BLaER1 treated with 17β-estradiol and CSF1 and Interleukin-3, amounts not matched to agents 10 nM and 100 nM (cell line): ENCODE measurements at regions not wholly inside any gene's neighbourhood (a gene's known extent, or its start where the extent isn't known, plus 50 kb on each side); places are given as distances from the start of the nearest gene placed in this dataset.
"Not testable (repeated sequence)": the region's sequence is repeated elsewhere in the genome, so short reads cannot be mapped to it uniquely, and the experiment has no call there.

Experiments used
- H3K27ac ChIP-seq, 11 experiments: shearing (Covaris generic); formaldehyde crosslinking; 2 replicates each; pipeline ENCODE4 v1.8.1; 2022
- H3K27me3 ChIP-seq, 11 experiments: shearing (Covaris generic); formaldehyde crosslinking; 2 replicates each; pipeline ENCODE4 v1.8.1; 2022
- H3K36me3 ChIP-seq, 11 experiments: shearing (Covaris generic); formaldehyde crosslinking; 2 replicates each; pipeline ENCODE4 v1.8.1; 2022
- H3K4me1 ChIP-seq, 10 experiments: shearing (Covaris generic); formaldehyde crosslinking; 2 replicates each; pipeline ENCODE4 v1.8.1; 2022
- H3K4me2 ChIP-seq, 11 experiments: shearing (Covaris generic); formaldehyde crosslinking; 2 replicates each; pipeline ENCODE4 v1.8.1; 2022
- H3K4me3 ChIP-seq, 10 experiments: shearing (Covaris generic); formaldehyde crosslinking; 2 replicates each; pipeline ENCODE4 v1.8.1; 2022
- H3K9ac ChIP-seq, 11 experiments: shearing (Covaris generic); formaldehyde crosslinking; 2 replicates each; pipeline ENCODE4 v1.8.1; 2022
- H3K9me3 ChIP-seq, 11 experiments: shearing (Covaris generic); formaldehyde crosslinking; replicated peaks in 1 of 11; 2 replicates each; pipeline ENCODE4 v1.8.1; 2022
- H4K20me1 ChIP-seq, 11 experiments: shearing (Covaris generic); formaldehyde crosslinking; 2 replicates each; pipeline ENCODE4 v1.8.1; 2022
- Cebpa-rat ChIP-seq, 11 experiments: shearing (Covaris generic); IDR thresholded peaks; 2 replicates each; pipeline ENCODE4 v1.8.1; 2022

DNA sequence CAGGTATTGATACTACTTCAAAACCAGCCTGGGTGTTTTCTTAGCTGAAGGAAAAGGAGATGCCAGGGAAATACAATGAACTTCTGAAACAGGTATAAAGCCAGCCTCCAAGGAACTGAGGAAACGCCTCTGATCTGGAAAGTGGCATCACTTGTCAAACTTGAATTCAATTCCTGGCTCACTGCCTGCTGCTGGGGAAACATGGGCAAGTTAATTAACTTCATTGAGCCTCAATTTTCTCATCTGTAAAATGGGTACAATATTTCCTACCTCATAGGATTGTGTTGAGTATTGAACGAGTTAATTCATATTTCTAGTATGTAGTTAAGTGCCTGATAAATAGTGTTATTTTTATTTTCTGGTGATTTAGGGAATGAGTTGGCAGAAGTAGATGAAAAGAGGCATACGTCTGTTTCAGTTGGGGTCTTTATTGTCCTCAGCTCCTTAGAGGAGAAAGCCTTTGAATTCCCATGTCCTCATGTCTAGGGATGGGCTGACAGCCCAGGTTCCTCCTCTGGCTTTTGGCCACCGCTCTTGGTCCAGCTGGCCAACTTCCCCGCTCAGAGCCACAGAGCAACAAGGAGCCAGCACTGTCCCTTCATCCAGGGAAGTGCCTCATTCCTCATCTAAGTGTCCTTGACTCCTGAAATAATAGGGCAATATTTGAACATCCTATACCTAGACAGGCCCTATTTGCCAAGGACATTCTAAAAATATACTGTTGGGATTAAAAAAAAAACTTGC is 210.5 kb upstream of the GATA6 start:
- no peak overlapping the region for H3K4me3 ChIP-seq
- no peaks in the 10 kb centered on the region for H3K27me3 ChIP-seq
- H3K4me1 ChIP-seq, result no peaks in the 10 kb centered on the region
- peaks cover 0 to 9% (median 4%) of the 10 kb centered on the region in 11 experiments; a peak in 10 of 22 replicates for H3K9me3 ChIP-seq
- H3K27ac ChIP-seq, result no peak overlapping the region
- no peak overlapping the region for H3K4me2 ChIP-seq
- no peaks in the 10 kb centered on the region for H4K20me1 ChIP-seq
- no peak overlapping the region for H3K9ac ChIP-seq
- H3K36me3 ChIP-seq, result no peaks in the 10 kb centered on the region
- no peak for TF ChIP-seq Cebpa-rat (IDR thresholded peaks at IDR 0.05)

DNA sequence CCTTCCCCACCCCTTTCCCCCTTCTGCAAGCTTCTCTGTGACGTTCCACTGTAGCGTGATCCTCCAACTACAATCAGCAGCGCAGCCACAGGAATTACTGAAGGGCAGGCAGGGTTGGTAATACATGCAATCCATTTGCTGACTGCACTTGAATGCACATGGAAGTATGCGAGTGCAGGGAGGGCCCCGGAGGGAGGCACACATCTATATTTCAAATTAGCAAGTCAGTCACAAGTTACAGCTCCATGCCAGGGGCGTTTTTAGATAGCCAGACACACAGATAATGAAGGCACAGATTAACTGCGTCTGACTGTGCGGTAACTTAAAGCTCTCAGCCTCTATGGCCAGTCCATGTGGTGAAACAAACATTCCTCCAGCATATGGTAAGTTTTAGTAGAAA is 209.2 kb upstream of the GATA6 start:
- no peaks in the 10 kb centered on the region for H3K27me3 ChIP-seq

DNA sequence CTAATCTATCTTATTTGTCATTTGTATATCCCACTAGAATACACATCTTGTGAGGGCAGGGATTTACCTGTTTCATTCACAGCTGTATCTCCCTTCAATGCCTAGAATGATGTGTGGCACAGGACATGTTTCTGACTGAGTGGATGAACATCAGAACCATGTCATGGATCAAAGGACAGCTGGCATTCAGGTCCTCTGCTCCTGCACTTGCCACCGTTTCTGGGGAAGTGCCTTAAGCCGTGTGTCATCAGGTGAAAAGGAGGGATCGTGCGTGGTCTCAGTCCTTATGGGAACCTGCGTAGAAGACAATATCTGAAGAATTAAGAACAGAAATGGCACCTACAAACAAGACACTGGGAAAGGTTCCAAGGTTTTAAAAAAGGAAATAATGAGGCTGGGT is 206.1 kb upstream of the GATA6 start:
- no peak overlapping the region for H3K27ac ChIP-seq
- no peaks in the 10 kb centered on the region for H4K20me1 ChIP-seq
- no peaks in the 10 kb centered on the region for H3K36me3 ChIP-seq
- H3K9me3 ChIP-seq, result no peaks in the 10 kb centered on the region
- no peak overlapping the region for H3K4me2 ChIP-seq
- H3K4me1 ChIP-seq, result no peaks in the 10 kb centered on the region
- H3K27me3 ChIP-seq, result no peaks in the 10 kb centered on the region
- TF ChIP-seq Cebpa-rat (IDR thresholded peaks at IDR 0.05), result no peak
- H3K4me3 ChIP-seq, result no peak overlapping the region
- H3K9ac ChIP-seq, result no peak overlapping the region

More for the DNA sequence above, 209.2 kb upstream of the GATA6 start:
- TF ChIP-seq Cebpa-rat (IDR thresholded peaks at IDR 0.05), result no peak
- H3K36me3 ChIP-seq, result no peaks in the 10 kb centered on the region
- no peak overlapping the region for H3K4me3 ChIP-seq
- no peaks in the 10 kb centered on the region; a peak in 1 of 22 replicates for H3K9me3 ChIP-seq
- no peaks in the 10 kb centered on the region for H4K20me1 ChIP-seq
- no peaks in the 10 kb centered on the region for H3K4me1 ChIP-seq
- H3K4me2 ChIP-seq, result no peak overlapping the region
- H3K27ac ChIP-seq, result no peak overlapping the region
- no peak overlapping the region for H3K9ac ChIP-seq

DNA sequence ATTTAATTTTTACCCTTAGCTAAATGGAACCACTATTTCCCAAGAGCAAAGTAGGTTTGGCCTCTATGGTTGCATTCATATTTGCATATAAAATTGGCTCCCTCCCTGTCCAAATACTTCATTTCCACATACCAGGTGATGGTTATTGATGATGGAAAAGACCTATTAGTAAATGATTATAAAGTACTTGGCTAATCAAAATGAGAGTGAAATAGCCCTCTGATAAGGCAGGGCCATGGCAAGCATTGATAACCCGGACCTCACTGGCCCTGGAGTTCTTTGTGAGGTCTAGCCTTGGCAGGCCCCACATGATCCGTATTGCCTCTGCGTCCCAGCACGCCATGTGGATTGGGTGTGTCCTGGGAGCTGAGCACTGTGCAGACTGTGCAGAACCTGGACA is 201.1 kb upstream of the GATA6 start:
- H3K27me3 ChIP-seq, result no peaks in the 10 kb centered on the region
- no peak overlapping the region for H3K27ac ChIP-seq
- no peak overlapping the region for H3K4me3 ChIP-seq
- H3K36me3 ChIP-seq, result no peaks in the 10 kb centered on the region
- no peak for TF ChIP-seq Cebpa-rat (IDR thresholded peaks at IDR 0.05)
- H3K4me1 ChIP-seq, result no peaks in the 10 kb centered on the region
- H3K9me3 ChIP-seq, result no peaks in the 10 kb centered on the region
- H3K4me2 ChIP-seq, result no peak overlapping the region
- H4K20me1 ChIP-seq, result no peaks in the 10 kb centered on the region
- no peak overlapping the region for H3K9ac ChIP-seq

DNA sequence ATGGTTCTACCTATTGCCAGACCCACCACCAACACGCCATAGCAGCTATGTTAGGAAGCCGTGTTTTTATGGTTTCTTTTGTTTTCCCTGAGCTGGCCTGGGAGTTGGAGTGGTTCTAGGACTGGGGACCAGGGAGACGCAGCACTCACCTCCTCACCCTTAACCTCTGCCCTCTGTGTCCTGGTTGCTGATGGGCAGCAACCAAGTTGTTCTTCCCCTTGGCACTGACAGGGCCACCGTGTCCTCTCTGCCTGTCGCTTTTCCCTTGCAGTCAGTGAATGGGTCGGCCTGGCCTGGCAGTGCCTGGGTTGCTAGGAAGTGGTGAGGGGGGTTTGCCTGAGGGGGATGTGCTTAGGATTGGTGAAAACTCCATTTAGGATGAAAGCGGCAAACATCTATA is 197.1 kb upstream of the GATA6 start:
- Histone ChIP-seq H3K36me3 (no peaks in the 10 kb centered on the region), H4K20me1 (no peaks in the 10 kb centered on the region), H3K9me3 (no peaks in the 10 kb centered on the region), H3K4me1 (no peaks in the 10 kb centered on the region), H3K27ac (no peak overlapping the region), H3K9ac (no peak overlapping the region), H3K4me2 (no peak overlapping the region), H3K4me3 (no peak overlapping the region), H3K27me3 (no peaks in the 10 kb centered on the region)
- TF ChIP-seq Cebpa-rat (IDR thresholded peaks at IDR 0.05), result no peak

DNA sequence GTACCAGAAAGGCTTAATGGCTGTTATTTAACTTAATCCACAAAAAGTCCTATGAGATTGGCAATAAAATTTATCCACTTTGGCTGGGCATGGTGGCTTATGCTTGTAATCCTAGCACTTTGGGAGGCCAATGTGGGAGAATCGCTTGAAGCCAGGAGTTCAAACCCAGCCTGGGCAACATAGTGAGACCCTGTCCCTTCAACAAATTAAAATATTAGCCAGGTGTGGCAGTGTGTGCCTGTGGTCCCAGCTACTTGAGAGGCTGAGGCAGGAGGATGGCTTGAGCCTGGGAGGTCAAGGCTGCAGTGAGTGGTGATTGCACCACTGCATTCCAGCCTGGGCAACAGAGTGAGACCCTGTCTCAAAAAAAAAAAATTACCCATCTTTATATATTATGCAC is 193.4 kb upstream of the GATA6 start:
- H3K36me3 ChIP-seq, H3K4me2 ChIP-seq, H3K27ac ChIP-seq, H3K4me3 ChIP-seq, H4K20me1 ChIP-seq, H3K27me3 ChIP-seq, H3K9me3 ChIP-seq, H3K4me1 ChIP-seq, H3K9ac ChIP-seq: not testable (repeated sequence)

DNA sequence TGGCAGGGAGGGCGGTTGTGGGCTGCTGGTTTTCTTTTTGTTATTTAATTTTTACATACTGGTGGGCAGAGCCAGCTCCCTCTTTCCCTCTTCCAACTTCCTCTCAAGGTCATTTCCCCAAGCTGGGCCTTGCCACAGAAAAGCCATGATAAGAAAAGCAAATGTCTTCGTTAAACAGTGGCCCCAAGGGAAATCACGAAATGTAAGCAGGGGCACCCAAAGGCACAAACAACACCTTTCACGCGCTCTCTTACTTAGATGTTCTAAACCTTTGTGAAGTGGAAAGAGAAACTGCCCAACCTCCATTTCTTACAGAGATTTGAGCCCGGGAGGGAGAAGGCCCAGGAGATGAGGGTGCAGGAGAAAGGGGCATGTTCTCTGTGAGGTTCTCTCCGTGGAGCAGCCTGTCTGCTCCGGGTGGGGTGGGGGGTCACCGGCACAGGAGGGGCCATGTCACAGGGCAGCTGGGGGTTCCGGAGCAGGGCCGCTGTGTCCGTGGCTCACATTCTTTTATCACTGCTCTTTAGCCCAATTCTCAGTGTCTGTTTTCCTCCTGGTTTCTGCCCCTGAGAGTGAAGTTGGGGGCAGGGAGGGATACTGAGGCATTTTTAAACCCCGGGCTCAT is 190.7 kb upstream of the GATA6 start:
- no peaks in the 10 kb centered on the region for H3K27me3 ChIP-seq
- no peaks in the 10 kb centered on the region for H3K4me1 ChIP-seq
- H3K27ac ChIP-seq, result no peak overlapping the region
- no peaks in the 10 kb centered on the region for H3K36me3 ChIP-seq
- H3K4me3 ChIP-seq, result no peak overlapping the region
- H3K9me3 ChIP-seq, result peaks cover 0 to 9% (median 0%) of the 10 kb centered on the region in 11 experiments; a peak in 1 of 22 replicates
- H3K9ac ChIP-seq, result no peak overlapping the region
- H4K20me1 ChIP-seq, result no peaks in the 10 kb centered on the region
- no peak for TF ChIP-seq Cebpa-rat (IDR thresholded peaks at IDR 0.05)
- H3K4me2 ChIP-seq, result no peak overlapping the region

DNA sequence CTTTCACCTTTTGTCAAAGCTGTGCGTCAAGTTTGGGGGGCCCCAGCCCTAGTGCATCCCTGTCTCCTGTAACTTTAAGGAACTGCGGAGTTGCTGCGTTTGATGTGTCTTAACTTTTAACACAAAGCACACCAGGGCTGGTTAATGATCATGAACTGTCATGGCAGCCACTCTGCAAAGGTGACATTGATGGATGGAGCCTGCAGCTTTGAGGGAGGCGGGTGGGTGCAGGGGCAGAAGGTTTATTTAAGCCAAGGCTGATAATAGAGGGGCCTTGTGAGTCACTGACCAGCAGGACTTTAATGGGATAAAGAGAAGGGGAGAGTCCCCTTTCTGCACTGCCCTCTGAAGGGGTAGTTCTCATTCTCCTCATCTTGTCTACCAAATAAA is 190.2 kb upstream of the GATA6 start:
- Histone ChIP-seq H3K4me1 (no peaks in the 10 kb centered on the region), H4K20me1 (no peaks in the 10 kb centered on the region), H3K4me3 (no peak overlapping the region), H3K36me3 (no peaks in the 10 kb centered on the region), H3K9ac (no peak overlapping the region), H3K27me3 (no peaks in the 10 kb centered on the region), H3K4me2 (no peak overlapping the region), H3K9me3 (peaks cover 0 to 9% (median 0%) of the 10 kb centered on the region in 11 experiments; a peak in 1 of 22 replicates), H3K27ac (no peak overlapping the region)
- TF ChIP-seq Cebpa-rat (IDR thresholded peaks at IDR 0.05), result no peak

DNA sequence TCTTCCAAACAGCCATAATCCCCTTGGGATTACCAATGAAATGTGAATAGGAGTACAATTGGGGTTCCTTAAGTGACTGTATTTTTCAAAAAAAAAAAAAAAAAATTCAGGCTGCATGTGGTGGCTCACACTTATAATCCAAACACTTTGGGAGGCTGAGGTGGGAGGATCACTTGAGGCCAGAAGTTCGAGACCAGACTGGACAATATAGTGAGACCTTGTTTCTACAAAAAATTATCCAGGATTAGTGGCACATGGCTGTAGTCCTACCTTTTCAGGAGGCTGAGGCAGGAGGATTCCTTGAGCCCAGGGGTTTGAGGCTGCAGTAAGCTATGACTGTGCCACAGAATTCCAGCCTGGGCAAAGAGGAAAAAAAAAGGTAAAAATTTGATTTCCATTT is 189.6 kb upstream of the GATA6 start:
- Histone ChIP-seq H3K9ac (no peak overlapping the region), H4K20me1 (no peaks in the 10 kb centered on the region), H3K9me3 (peaks cover 0 to 9% (median 0%) of the 10 kb centered on the region in 11 experiments; a peak in 1 of 22 replicates), H3K4me3 (no peak overlapping the region), H3K4me1 (no peaks in the 10 kb centered on the region), H3K27ac (no peak overlapping the region), H3K4me2 (no peak overlapping the region), H3K36me3 (no peaks in the 10 kb centered on the region), H3K27me3 (no peaks in the 10 kb centered on the region)
- no peak for TF ChIP-seq Cebpa-rat (IDR thresholded peaks at IDR 0.05)

DNA sequence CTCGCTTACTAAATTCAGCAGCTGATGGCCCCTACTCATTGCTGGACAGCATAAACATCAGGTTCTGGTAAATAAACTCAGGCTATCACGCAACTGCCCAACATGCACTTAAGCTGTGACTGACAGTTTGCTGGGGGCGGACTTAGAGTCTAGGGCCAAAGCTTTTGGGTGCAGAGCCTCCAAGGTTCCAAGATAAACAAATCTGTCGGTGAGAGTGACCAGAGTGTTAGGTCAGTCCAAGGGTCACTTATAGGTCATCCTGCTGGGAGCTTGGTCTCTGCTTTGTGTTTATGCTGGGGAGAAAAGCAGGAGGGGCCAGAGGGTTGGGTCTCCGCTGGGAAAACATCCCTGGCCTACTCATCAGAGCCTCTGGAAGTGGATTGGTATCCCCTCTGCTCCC is 188.6 kb upstream of the GATA6 start:
- Histone ChIP-seq H3K36me3 (no peaks in the 10 kb centered on the region), H3K4me1 (no peaks in the 10 kb centered on the region), H3K4me3 (no peak overlapping the region), H3K9me3 (peaks cover 0 to 9% (median 0%) of the 10 kb centered on the region in 11 experiments; a peak in 1 of 22 replicates), H3K27me3 (no peaks in the 10 kb centered on the region), H3K9ac (no peak overlapping the region), H3K27ac (no peak overlapping the region), H4K20me1 (no peaks in the 10 kb centered on the region), H3K4me2 (no peak overlapping the region)
- no peak for TF ChIP-seq Cebpa-rat (IDR thresholded peaks at IDR 0.05)

DNA sequence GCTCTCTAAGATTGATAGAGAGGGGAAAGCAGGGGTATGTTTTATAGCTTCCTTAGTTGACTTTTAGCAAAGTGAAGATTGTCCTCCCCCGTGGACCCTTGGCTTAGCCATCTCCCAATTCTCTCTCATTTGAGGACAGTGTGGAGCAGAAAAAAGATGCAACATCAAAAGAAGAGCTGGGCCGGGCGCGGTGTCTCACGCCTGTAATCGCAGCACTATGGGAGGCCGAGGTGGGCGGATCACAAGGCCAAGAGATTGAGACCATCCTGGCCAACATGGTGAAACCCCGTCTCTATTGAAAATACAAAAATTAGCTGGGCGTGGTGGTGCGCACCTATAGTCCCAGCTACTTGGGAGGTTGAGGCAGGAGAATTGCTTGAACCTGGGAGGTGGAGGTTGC is 187.9 kb upstream of the GATA6 start:
- not testable (repeated sequence) for H4K20me1 ChIP-seq, H3K9me3 ChIP-seq, H3K27ac ChIP-seq, H3K27me3 ChIP-seq, H3K4me1 ChIP-seq, H3K4me2 ChIP-seq, H3K4me3 ChIP-seq, H3K9ac ChIP-seq, H3K36me3 ChIP-seq
